GM18519 (cell line): ENCODE measurements at regions not wholly inside any gene's neighbourhood (a gene's known extent, or its start where the extent isn't known, plus 50 kb on each side); places are given as distances from the start of the nearest gene placed in this dataset.

Experiments
- ATAC-seq: cut with Tn5 transposase; IDR thresholded peaks from one replicate; pipeline ENCODE4 v1.9.1; 2021; ENCODE audit warnings: mild to moderate bottlenecking, moderate library complexity; ENCODE audit not compliant: unreplicated experiment, low FRiP score

GRCh38 chr12:127655691-127656090 lies 611.3 kb upstream of the TMEM132C start:
- ATAC-seq: no peak

DNA sequence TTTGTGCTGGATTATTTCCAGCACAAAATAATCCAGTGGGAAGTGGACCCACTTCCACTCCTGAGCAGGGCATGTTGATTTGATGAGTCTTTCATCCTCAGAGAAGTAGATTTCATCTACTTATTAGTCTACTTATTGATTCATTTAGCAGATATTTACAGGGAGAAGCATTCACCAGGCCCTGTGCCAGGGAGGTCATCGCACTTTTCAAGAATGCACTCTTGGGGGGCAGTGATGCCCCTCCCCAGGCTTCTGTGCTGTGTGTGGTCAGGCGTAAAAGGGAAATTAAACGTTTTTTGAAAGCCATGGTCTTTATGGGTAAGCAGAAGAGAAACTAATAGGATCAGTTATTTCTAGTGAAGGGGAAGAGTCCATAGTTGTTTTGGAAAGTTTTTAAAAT lies 610.7 kb upstream of the TMEM132C start:
- ATAC-seq: no peak

DNA sequence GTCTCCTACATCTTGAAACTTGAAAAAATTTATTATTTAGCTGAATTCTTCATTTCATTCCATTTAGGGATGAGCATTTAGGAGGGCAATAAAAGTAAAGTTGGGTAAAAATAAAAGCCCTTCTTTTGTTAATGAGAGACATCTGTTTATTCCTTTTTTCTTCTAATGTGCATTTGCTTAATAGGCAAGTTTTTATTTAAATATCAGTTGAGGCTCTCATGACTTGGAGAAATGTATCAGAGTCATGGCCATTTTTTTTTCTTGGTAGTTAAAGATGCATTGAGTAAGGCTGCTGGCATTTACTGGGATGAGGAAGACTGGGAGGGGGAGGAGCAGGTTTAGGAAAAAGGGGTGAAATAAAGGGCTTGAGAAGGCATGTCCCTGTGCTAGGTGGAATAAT lies 609.9 kb upstream of the TMEM132C start:
- no peak for ATAC-seq

DNA sequence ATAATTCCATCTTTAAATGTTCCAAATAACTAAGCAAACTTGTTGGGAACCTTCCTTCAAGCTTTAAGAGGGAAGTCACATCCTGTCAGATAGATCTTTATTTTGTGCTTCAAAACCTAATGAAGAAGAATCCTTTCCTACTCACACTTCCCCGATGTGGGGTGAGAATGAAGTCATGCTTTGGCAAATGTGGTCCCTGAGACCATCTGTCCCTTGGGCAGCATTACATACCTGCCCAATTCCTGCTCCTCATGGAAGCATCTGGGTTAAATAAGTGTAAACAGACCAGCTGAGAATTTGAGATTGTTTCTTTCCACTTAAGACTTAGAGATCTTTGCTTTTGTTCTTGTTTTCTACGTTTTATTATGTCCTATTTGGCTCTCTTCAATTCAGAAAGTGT lies 606.0 kb upstream of the TMEM132C start:
- no peak for ATAC-seq

DNA sequence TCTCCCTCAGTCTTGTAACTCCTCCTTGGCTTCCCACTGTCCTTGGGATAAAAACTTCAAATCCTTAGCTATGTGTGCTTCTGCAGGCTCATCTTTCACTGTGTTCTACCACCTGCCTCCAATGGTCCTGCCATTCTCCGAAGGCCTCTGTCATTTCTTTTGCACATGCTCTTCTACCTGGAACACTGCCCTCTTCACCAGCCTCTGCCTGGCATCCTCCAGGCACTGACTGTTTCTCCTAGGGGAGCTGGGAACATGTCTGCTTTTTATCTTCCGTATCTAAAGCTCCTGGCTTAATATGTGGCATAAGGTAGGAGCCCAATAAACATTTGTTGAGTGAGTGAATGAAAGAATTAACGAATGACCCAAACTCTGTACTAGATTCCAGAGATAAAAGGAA lies 603.3 kb upstream of the TMEM132C start:
- no peak for ATAC-seq

GRCh38 chr12:127664901-127665300 lies 602.1 kb upstream of the TMEM132C start:
- ATAC-seq: no peak

DNA sequence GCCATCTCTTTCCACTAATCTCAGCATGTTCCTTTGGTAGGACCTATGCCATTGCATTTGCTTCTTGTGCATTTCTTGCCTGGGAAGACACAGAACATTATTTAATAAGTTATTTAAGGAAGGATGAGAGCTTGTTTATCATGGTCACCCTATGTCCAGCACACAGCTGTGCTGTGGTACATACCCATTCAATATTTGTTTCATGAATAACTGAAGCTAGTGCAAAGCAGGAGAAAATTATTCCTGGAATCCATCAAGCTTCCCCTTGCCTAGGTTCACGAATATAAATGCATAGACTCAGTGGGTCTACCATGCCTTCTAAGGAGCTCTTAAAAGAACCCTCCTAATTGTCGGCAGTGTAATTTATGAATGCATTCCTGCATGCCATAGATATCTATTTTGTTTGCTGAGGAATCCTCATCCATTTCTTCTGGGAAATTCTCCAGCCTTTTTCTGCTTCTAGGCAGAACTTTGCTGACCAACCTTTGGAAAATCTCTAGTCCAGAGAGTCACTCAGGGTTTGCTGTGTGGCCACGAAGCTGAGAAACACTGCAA lies 599.8 kb upstream of the TMEM132C start:
- no peak for ATAC-seq

DNA sequence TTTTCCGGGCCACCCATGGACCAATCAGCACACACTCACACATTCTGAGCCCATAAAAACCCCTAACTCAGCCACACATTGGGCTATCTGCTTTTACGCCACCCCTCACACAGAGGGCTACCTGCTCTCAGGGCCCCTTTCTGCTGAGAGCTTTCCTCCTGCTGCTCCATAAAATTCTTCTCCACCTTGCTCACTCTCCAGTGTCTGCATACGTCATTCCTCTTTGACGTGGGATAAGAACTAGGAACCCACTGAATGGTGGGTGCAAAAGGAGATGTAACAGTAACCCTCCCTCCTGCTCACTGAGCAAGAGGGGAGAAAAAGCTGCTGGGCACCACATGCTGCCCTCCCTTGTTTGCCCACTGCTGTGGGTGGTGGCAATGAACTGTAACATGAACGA lies 596.7 kb upstream of the TMEM132C start:
- ATAC-seq: no peak

DNA sequence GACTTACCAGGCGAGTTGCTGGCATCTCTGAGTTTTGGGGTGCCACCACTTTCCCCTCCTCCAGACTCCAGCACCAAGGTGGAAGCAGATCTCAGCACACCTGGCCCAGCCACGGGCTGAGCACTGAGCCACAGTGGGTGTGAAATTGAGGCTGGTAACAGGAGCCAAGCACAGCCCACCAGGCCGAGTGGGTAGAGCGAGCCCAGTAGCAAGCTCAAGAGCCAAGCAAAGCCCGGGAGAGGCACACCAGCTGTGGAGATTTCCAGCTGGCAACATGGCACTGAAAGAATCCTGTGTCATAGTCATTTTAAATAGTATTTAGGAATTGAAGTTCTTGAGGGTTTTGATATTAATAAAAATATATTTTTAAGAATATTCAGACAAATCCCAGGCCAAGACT lies 596.2 kb upstream of the TMEM132C start:
- no peak for ATAC-seq

- ATAC-seq: no peak
Observed at GRCh38 chr12:127675936-127676335, 591.0 kb upstream of the TMEM132C start.

DNA sequence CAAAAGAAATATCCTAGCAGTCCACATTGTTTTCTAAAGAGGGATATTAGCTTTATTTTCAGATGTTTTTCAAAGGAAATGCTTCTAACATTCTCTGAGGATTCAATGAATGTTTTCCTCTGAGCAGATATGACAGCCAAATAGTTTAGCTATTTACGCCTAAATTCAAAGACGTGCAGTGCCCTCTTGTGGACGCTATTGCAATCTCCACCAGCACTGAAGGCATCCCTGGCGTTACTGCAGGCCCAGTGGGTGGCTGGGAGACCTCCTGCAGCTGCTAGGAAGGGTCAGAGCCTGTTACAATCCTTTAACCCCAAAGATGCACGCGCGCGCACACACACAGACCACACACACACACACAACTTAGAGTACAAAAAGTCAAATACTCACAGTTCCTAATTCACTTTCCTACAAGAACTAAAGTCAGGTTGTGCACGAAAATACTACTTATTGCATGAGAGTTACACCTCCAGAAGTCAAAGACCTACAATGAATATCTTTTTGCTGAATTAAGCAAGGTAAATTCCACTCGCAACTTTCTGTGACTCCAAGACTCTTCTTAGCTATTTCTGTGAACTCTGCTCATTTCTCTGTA lies 589.3 kb upstream of the TMEM132C start:
- ATAC-seq: peak; percentile 51

DNA sequence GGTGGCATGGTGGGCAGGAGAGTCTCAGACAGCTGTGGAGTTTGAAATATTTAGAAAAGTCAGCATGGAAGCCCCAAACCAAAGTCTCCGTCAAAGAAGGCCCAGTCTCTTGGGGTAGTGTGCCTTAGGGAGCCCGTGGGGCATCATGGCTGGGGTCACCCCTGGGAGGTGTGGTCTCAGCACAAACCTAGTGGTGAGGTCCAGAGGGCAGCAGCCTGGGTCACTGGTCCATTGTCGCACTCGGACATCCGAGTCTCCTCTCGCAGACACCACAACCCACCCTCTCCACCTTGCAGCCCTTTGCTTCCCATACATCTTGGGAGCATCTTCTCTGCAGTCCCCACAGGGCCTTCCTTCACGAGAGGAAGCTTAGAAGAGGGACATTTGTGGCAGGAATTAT lies 588.0 kb upstream of the TMEM132C start:
- no peak for ATAC-seq

DNA sequence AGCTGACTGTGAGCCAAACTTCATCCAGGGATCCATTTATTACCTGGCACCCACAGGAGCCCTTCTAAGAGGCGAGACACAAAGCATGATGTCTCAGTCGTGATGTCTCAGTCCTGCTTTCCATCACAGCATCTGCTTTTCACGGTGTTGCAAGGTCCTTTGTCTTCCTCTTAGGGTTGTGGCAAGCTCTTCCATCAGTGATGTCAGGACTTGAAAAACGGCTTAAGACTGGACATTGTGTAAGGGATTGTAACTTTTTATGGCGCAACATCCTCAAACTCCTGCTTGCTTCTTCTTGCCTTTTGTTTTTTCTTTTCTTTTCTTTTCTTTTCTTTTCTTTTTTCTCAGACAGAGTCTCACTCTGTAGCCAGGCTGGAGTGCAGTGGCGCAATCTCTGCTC lies 586.5 kb upstream of the TMEM132C start:
- ATAC-seq: no peak

- no peak for ATAC-seq
Observed at GRCh38 chr12:127681151-127681754, 585.7 kb upstream of the TMEM132C start.

GRCh38 chr12:127685491-127685890 lies 581.5 kb upstream of the TMEM132C start:
- no peak for ATAC-seq

DNA sequence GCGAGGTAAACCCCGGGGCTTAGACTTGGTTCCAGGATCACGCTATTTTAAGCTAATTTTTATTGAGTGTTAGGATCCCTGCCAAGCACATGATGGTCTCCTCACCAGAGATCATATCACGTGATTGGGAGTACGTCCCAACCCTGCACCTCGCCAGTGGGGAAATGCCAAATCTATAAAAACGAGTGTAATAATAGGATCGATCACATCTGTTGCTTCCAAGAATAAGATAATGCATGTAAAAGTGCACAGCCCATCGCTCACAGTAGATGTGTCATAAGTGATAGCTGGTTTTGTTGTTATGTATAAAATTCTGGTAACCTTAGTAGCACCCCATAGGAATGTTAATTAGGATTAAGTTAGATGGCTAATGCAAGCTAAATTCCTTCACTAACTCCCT lies 581.0 kb upstream of the TMEM132C start:
- no peak for ATAC-seq

GRCh38 chr12:127687181-127687580 lies 579.8 kb upstream of the TMEM132C start:
- ATAC-seq: no peak

DNA sequence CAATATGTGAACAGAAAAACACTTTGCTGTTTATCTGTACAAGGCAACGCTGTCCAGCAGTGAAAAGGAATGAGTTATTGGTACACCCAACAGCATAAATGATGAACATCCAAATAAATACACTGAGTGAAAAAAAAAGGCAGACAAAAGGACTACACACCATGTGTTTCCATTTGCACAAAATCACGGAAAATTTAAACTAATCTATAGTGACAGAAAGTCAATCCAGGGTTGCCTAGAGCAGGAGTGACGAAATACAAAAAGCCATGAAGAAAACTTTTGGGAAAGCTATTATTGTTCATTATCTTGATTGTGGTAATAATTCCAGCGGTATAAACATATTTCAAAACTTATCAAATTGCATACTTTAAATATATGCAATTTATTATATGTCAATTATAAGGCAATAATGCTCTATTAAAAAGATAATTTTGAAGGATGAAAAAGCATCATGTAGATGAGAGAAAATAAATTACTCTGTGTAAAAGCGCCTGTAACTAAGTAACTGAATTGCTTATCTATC lies 578.0 kb upstream of the TMEM132C start:
- ATAC-seq: no peak

GRCh38 chr12:127690161-127690560 lies 576.8 kb upstream of the TMEM132C start:
- ATAC-seq: no peak

DNA sequence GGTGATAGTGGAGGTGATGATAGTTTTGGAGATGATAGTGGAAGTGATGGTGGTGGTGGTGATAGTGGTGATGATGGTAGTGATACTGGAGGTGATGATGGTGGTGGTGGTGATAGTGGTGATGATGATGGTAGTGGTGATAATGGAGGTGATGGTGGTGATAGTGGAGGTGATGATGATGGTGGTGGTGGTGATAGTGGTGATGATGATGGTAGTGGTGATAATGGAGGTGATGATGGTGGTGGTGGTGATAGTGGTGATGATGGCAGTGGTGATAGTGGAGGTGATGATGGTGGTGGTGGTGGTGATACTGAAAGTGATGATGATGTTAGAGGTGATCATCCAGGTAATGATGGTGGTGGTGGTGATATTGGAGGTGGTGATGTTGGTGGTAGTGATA lies 570.0 kb upstream of the TMEM132C start:
- ATAC-seq: no peak

DNA sequence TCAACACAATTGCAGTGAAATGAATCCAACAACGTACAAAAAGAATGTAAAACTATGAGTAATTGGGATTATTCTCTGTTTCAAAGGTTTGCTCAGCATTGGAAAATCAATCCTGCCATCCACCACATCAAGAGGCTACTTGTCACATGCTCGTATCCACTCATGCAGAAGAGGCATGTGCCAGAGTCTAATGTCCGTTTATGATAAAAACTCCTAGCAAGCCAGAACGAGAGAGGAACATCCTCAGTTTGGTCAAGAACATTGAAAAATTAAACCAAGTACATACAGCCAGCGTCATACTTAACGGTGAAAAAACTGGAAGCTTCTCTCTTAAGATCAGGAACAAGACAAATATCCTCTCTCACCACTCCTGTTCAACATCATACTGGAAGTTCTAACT lies 563.9 kb upstream of the TMEM132C start:
- no peak for ATAC-seq

- no peak for ATAC-seq
Observed at GRCh38 chr12:127711108-127711507, 555.9 kb upstream of the TMEM132C start.
